Stomach (tissue), 8 donors: ENCODE measurements at regions not wholly inside any gene's neighbourhood (a gene's known extent, or its start where the extent isn't known, plus 50 kb on each side); places are given as distances from the start of the nearest gene placed in this dataset.
"Not testable (repeated sequence)": the region's sequence is repeated elsewhere in the genome, so short reads cannot be mapped to it uniquely, and the experiment has no call there.

Experiments
- DNase-seq, 2 donors: peaks; one replicate each; pipeline versions ENCODE4 v3.0.0 to v3.0.0-alpha.2; 2013 to 2019
- H3K27ac ChIP-seq, 5 donors: fragments of 200-600 bp in 4 of 5; sonication (generic) in 4 of 5; one replicate each; pipeline ENCODE4 v1.5.1; 2013 to 2019; ENCODE audit warnings: mild to moderate bottlenecking in 1 of 5, moderate library complexity in 1 of 5
- H3K27me3 ChIP-seq, 3 donors: fragments of 200-600 bp; sonication (generic); one replicate each; pipeline ENCODE4 v1.5.1; 2017 to 2019; ENCODE audit warnings: mixed run types in 1 of 3
- H3K36me3 ChIP-seq, 4 donors: fragments of 200-600 bp; sonication (generic); 1 replicate in 3 of 4; 2 replicates in 1 of 4; pipeline ENCODE4 v1.5.1; 2016 to 2019
- H3K4me1 ChIP-seq, 4 donors: fragments of 200-600 bp; sonication (generic); one replicate each; pipeline ENCODE4 v1.5.1; 2016 to 2019
- H3K4me3 ChIP-seq, 4 donors: fragments of 200-600 bp; sonication (generic) in 3 of 4; one replicate each; pipeline ENCODE4 v1.5.1; 2016 to 2019; ENCODE audit warnings: mild to moderate bottlenecking in 1 of 4
- H3K9me3 ChIP-seq, 4 donors: fragments of 200-600 bp; sonication (generic); one replicate each; pipeline ENCODE4 v1.5.1; 2016 to 2019
- WGBS, 5 donors: extraction: QIAGEN DNeasy Blood & Tissue Kit in 3 of 5; methylation state at CpG; one replicate each; pipeline versions ENCODE4 v1.1.5 to v1.1.7; 2013 to 2018; 5-methylcytosine and 5-hydroxymethylcytosine counted together
- intact Hi-C: fragments of 100-400 bp; cut with DNase I; formaldehyde crosslinking; loops from one replicate; pipeline ENCODE4 v1.15.1; 2023; ENCODE audit warnings: low total_unique reads
- TF ChIP-seq, protein P1 (sequence below), 7 experiments: fragments of 450-650 bp in 4 of 7; fragments of 200-600 bp in 3 of 7; sonication (generic) in 3 of 7; IDR thresholded peaks; one replicate each; pipeline ENCODE4 v1.5.1; 2016 to 2019; ENCODE audit warnings: antibody characterized with exemption in 7 of 7, control low read depth in 2 of 7, mild to moderate bottlenecking in 1 of 7
- donor health status: healthy with polysubstance abuse.
- donor health status: Bipolar disorder and iron deficiency.
- donor health status: healthy.

DNA sequence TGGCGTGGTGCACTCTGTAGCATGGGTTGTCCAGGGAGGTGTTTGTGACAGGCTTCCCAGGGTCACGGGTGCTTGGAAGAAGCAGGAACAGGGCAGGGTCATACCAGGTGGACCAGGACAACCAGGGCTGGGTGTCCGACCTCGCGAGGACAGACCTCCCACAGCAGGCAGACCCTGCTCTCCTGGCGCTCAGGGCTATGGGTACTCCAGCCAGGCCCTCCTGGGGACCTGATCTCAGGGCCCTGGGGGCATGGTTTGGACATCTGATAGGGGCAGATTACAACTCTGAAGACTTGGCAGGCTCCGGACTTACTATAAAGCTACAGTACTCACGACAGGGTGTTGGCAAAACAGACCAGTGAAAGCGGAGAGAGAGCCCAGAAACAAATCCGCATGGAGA, 5410.2 kb upstream of the TPTE start:
- WGBS, 5 donors: 84 to 100% (median 97%) methylated on average over 5 of the region's 10 CpGs; no CpG with 5 or more reads in 2 of the 5 donors
- DNase-seq, intact Hi-C loops, H3K27me3 ChIP-seq, H3K27ac ChIP-seq, H3K4me3 ChIP-seq, H3K4me1 ChIP-seq, H3K36me3 ChIP-seq, H3K9me3 ChIP-seq: not testable (repeated sequence)

DNA sequence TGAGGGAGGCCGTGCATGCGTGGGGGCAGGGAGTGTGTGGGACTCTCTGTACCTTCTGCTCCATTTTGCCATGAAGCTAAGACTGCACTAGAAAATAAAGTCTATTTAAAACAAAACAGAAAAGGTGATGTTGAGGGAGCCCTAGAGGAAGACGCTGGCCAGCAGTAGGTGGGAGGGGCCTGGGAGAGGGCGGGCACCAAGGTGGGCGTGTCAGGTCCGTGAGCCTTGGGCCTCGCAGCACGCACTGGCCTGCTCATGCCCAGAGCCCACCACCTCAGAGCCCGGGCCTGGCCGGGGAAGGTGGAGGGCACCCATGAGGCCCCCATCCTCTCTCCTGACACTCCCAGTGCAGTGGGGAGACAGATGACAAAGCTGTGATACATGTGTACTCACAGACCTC, 5408.3 kb upstream of the TPTE start:
- H3K27ac ChIP-seq, H3K27me3 ChIP-seq, H3K4me3 ChIP-seq, intact Hi-C loops, DNase-seq, H3K36me3 ChIP-seq, H3K9me3 ChIP-seq, H3K4me1 ChIP-seq: not testable (repeated sequence)
- WGBS, 5 donors: no CpG with 5 or more reads among the region's 10 CpGs

DNA sequence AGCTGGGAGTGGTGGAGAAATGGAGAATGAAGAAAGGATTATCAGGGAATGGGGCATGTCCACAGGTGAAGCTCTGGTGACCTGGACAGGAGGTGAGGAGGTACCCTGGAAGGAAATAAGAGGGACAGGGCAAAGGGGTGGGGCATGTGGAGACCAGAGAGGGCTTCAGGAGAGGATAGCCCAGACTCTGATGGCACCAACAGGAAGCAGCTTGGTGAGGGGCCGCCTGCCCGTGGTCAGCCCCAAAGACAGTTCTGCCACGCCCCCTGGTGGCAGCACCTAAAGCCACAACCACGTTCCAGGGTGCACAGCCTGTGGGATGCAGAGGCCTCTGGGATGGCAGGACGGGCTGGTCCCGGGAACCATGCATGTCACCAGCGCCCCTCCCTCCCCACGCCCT, 5406.9 kb upstream of the TPTE start:
- TF ChIP-seq, protein P1, sequence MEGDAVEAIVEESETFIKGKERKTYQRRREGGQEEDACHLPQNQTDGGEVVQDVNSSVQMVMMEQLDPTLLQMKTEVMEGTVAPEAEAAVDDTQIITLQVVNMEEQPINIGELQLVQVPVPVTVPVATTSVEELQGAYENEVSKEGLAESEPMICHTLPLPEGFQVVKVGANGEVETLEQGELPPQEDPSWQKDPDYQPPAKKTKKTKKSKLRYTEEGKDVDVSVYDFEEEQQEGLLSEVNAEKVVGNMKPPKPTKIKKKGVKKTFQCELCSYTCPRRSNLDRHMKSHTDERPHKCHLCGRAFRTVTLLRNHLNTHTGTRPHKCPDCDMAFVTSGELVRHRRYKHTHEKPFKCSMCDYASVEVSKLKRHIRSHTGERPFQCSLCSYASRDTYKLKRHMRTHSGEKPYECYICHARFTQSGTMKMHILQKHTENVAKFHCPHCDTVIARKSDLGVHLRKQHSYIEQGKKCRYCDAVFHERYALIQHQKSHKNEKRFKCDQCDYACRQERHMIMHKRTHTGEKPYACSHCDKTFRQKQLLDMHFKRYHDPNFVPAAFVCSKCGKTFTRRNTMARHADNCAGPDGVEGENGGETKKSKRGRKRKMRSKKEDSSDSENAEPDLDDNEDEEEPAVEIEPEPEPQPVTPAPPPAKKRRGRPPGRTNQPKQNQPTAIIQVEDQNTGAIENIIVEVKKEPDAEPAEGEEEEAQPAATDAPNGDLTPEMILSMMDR (IDR thresholded peaks at IDR 0.05): peak in 1 of 7 experiments; percentile 24
- intact Hi-C loops, H3K36me3 ChIP-seq, H3K4me1 ChIP-seq, H3K4me3 ChIP-seq, H3K9me3 ChIP-seq, DNase-seq, H3K27me3 ChIP-seq, H3K27ac ChIP-seq: not testable (repeated sequence)
- WGBS, 5 donors: no CpG with 5 or more reads among the region's 8 CpGs

DNA sequence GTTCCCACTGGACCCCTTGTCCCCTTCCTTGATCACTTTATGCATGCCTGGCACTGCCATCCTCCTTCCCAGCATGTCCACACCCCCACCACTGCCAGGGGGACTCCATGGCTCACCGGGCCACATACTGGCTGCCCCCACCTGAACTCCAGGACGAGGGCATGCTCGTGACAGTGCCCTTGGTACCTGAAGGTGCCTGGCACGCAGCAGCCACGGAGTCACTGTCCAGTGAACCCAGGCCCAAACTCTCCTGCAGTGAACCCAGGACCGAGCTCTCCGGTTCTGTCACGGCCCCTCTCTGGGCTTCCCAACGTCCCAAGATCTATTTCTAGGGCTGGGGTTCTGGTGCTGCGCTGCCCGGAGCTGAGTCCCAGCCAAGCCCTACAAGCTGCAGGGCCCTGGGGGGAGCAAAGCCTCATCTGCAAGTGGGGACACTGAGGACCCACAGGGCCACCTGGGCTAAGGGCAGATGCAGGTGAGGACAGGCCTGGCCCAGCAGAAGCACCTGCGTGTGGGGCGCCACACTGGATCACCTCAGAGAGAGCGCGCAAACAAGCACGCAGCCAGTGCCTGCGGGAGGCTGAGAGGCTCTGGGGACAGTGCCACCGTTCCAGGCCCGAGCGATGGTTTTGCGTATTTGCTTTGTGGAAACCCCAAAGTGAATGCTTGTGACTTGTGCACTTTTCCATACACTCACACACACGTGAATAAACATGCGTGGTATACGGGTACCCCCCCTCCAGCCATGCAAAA, 5406.3 kb upstream of the TPTE start:
- H3K27me3 ChIP-seq, H3K4me1 ChIP-seq, intact Hi-C loops, H3K9me3 ChIP-seq, DNase-seq, H3K27ac ChIP-seq, H3K36me3 ChIP-seq, H3K4me3 ChIP-seq: not testable (repeated sequence)
- TF ChIP-seq, protein P1 (IDR thresholded peaks at IDR 0.05): peak in 1 of 7 experiments; percentile 20
- 61 to 70% (median 65%) methylated on average over 9 to 18 of the region's 24 CpGs; no CpG with 5 or more reads in 2 of the 5 donors for WGBS, 5 donors

DNA sequence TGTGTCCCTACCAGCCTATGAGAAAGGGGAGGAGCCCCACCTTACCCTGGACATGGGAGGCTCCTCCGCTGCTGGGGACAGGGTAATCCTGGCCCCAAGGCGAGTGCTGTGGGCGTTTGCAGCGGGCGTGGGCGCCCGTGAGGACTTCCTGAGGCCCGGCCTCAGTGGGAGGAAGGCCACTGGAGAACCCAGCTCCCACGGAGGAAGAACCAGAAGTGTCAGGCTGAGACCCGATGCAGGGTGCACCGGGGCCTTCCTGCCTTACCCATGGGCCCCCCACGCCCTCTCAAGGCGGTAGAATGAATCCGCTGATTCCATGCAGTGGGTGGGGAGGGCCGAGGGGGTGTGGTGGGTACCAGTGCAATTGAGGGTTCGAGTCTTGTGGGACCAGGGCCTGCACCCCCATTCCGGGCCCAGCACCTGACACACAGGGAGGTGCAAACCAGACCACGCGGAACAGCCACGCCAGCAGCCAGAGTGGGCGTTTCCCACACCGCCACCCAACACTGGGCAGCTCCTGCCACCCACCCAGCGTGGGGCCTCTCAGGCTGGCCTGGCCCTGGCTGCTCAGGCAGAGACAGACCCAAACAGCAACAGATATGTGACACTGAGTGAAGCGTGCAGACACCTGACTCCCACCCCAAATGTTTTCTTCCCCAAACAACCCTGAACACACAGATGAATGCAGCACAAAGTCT, 5405.6 kb upstream of the TPTE start:
- H3K36me3 ChIP-seq, H3K27ac ChIP-seq, H3K4me1 ChIP-seq, H3K4me3 ChIP-seq, H3K9me3 ChIP-seq, DNase-seq, H3K27me3 ChIP-seq, intact Hi-C loops: not testable (repeated sequence)
- WGBS, 5 donors: 41 to 58% (median 49%) methylated on average over 9 to 18 of the region's 24 CpGs; no CpG with 5 or more reads in 2 of the 5 donors

DNA sequence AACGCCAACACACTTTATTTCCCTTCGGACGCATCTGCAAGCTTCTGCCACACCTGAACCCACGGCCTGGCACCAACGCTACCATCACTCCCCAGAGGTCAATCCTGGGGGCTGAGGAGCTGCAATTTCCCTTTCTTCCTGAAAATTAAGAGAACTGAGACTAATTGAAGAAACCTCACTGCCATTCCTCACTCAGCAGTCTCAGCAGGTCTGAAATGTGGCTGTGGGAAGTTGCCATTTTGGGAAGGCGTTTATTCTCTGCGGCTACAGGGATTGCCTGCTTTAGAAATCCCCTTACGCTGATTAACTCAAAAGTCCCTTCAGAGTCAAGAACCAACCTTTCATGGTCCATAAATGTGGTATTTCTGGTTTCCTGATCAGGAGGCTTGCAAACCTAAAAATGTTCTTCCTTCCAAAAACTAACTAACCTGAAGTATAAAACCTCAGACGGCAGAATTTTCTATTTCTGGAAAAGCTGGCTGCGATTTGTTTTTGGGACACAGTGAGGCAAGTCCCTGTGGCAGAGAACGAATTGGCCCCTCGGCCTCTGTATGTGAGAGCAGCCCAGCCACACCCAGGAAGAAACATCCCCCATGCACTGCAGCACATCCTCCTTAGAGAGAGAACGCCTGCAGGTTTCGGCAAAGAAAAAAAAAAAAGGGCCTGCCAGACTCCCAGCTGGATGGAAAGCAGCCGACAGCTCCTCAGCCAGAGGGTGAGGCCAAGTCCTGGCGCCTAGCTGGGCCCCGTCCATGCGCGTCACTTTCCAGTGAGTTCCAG, 5404.8 kb upstream of the TPTE start:
- H3K36me3 ChIP-seq, intact Hi-C loops, H3K4me3 ChIP-seq, H3K4me1 ChIP-seq, H3K27ac ChIP-seq, DNase-seq, H3K27me3 ChIP-seq, H3K9me3 ChIP-seq: not testable (repeated sequence)
- WGBS, 5 donors: 79 to 86% methylated on average over 1 to 2 of the region's 19 CpGs; no CpG with 5 or more reads in 3 of the 5 donors

DNA sequence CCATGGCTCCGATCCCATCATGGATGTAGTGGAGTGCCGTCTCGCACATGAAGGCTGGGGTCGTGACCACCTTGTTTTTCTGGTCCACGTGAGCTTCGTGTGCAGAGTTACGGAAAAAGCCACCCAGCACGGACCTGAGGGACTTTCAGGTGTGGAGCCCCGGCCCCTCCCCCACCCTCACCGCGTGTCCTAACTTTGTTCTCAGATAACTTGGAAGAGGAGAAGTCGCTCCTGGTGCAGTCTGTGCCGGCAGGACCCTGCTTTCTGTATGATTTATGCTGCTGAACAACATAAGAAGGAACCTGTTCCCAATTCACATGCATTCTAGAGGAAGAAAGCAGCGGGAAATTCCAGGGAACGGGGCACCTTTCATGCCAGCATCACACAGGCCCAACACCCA, 5404.2 kb upstream of the TPTE start:
- H3K4me1 ChIP-seq, DNase-seq, H3K4me3 ChIP-seq, intact Hi-C loops, H3K36me3 ChIP-seq, H3K9me3 ChIP-seq, H3K27ac ChIP-seq, H3K27me3 ChIP-seq: not testable (repeated sequence)
- 60 to 73% (median 67%) methylated on average over 2 to 5 of the region's 15 CpGs; no CpG with 5 or more reads in 2 of the 5 donors for WGBS, 5 donors

DNA sequence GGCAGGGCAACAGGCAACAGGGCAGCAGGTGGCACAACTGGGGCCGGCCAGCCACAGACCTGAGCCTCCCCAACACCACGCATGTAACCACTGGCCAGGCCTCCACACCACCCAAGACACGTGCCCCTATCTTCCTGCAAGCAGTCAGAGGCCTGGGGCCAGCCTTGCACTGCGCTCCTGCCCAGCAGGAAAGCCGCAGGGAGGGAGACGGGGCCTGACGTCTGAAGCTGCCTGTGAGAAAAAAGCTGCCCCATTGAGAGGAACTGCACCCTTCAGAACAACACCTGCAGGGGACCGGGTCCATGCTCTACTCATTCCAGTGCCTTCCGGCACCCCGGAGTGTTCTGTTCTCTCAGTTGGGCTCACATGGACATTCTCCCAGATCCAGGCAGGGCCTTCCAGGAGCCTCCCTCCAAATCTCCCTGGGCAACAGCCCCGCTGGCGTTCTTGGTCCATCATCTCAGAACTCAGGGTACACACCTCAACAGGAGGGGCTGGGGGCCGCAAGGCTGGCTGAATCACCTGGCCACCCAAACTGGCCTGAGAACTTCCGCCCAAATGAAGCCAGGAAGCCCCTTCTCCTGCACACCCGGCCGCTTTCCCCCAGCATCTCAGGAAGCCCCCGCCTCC, 5403.6 kb upstream of the TPTE start:
- H3K9me3 ChIP-seq, intact Hi-C loops, H3K4me1 ChIP-seq, DNase-seq, H3K4me3 ChIP-seq, H3K36me3 ChIP-seq, H3K27me3 ChIP-seq: not testable (repeated sequence)
- peak overlapping the region in 2 of 5 donors; percentile 20 to 34 for H3K27ac ChIP-seq
- 64 to 93% (median 75%) methylated on average over 3 to 8 of the region's 17 CpGs; no CpG with 5 or more reads in 1 of the 5 donors for WGBS, 5 donors

DNA sequence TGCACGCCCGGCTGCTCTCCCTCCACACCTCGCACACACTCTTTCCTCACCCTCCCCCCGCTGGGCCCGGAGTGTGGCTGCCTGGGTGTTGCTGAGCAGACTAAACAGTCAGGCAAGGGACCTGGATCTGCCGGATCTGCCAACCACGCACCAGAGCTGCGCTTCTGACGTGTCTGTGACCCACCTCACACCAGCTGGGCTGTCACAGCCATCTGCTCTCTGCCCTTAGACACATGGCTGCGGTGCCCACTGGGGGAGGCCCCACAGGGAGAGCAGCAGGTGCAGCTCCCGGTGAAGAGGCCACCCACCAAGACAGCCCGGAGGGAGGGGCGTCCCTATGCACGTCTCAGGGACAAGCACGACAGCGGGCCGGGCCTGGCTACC, 5403.1 kb upstream of the TPTE start:
- DNase-seq, H3K27me3 ChIP-seq, H3K9me3 ChIP-seq, intact Hi-C loops, H3K27ac ChIP-seq, H3K4me3 ChIP-seq, H3K36me3 ChIP-seq, H3K4me1 ChIP-seq: not testable (repeated sequence)
- WGBS, 5 donors: 56 to 88% (median 60%) methylated on average over 1 to 6 of the region's 17 CpGs; no CpG with 5 or more reads in 2 of the 5 donors
